Trophoblast cell (in vitro differentiated cells and primary cell): ENCODE measurements at regions not wholly inside any gene's neighbourhood (a gene's known extent, or its start where the extent isn't known, plus 50 kb on each side); places are given as distances from the start of the nearest gene placed in this dataset.

Source experiments
- DNase-seq, 2 donors: peaks; one replicate each; pipeline ENCODE4 v3.0.0-alpha.2; 2016
- H2AFZ ChIP-seq: 2 replicates; pipeline ENCODE4 v1.6.1; 2013; ENCODE audit warnings: low read length, moderate library complexity, mild to moderate bottlenecking; ENCODE audit not compliant: insufficient read depth, poor library complexity
- H2AK5ac ChIP-seq: 2 replicates; pipeline ENCODE4 v1.6.1; 2013; ENCODE audit warnings: mild to moderate bottlenecking, low read length
- H2BK120ac ChIP-seq: 2 replicates; pipeline ENCODE4 v1.6.1; 2013; ENCODE audit warnings: low read length, mild to moderate bottlenecking, moderate library complexity; ENCODE audit not compliant: insufficient read depth, poor library complexity
- H2BK12ac ChIP-seq: 2 replicates; pipeline ENCODE4 v1.6.1; 2013; ENCODE audit warnings: mild to moderate bottlenecking, low read length, moderate library complexity
- H2BK5ac ChIP-seq: 2 replicates; pipeline ENCODE4 v1.6.1; 2013; ENCODE audit warnings: low read length, low read depth, moderate library complexity, mild to moderate bottlenecking; ENCODE audit not compliant: poor library complexity
- H3K14ac ChIP-seq: 2 replicates; pipeline ENCODE4 v1.6.1; 2013; ENCODE audit warnings: mild to moderate bottlenecking, low read length
- H3K18ac ChIP-seq: 2 replicates; pipeline ENCODE4 v1.6.1; 2013; ENCODE audit warnings: mild to moderate bottlenecking, low read length
- H3K23ac ChIP-seq: 2 replicates; pipeline ENCODE4 v1.6.1; 2013; ENCODE audit warnings: low read length
- H3K27ac ChIP-seq: 2 replicates; pipeline ENCODE4 v1.5.1; 2013; ENCODE audit warnings: low read depth, mild to moderate bottlenecking, inconsistent platforms, low read length, moderate library complexity
- H3K27me3 ChIP-seq: 2 replicates; pipeline ENCODE4 v1.6.1; 2013; ENCODE audit warnings: inconsistent platforms, mild to moderate bottlenecking, low read length, moderate library complexity; ENCODE audit not compliant: insufficient read depth
- H3K36me3 ChIP-seq, 2 experiments: 1 replicate in 1 of 2; 2 replicates in 1 of 2; pipeline ENCODE4 v1.6.1; 2013; ENCODE audit warnings: low read length in 2 of 2, mild to moderate bottlenecking in 2 of 2, moderate library complexity in 1 of 2; ENCODE audit not compliant: insufficient read depth in 2 of 2, control insufficient read depth in 1 of 2
- H3K4ac ChIP-seq: 2 replicates; pipeline ENCODE4 v1.6.1; 2013; ENCODE audit warnings: low read depth, mild to moderate bottlenecking, low read length, moderate library complexity
- H3K4me1 ChIP-seq, 2 experiments: 1 replicate in 1 of 2; 2 replicates in 1 of 2; pipeline ENCODE4 v1.6.1; 2013; ENCODE audit warnings: low read length in 2 of 2, mild to moderate bottlenecking in 2 of 2, moderate library complexity in 1 of 2; ENCODE audit not compliant: insufficient read depth in 2 of 2, control insufficient read depth in 1 of 2
- H3K4me2 ChIP-seq: 2 replicates; pipeline ENCODE4 v1.6.1; 2013; ENCODE audit warnings: inconsistent platforms, mild to moderate bottlenecking, low read length, moderate library complexity
- H3K4me3 ChIP-seq: 2 replicates; pipeline ENCODE4 v1.5.1; 2013; ENCODE audit warnings: mild to moderate bottlenecking, low read depth, low read length, inconsistent platforms
- H3K79me1 ChIP-seq: one replicate; pipeline ENCODE4 v1.6.1; 2013; ENCODE audit warnings: low read length
- H3K79me2 ChIP-seq: 2 replicates; pipeline ENCODE4 v1.6.1; 2013; ENCODE audit warnings: low read length, mild to moderate bottlenecking; ENCODE audit not compliant: control insufficient read depth, insufficient read depth, poor library complexity
- H3K9ac ChIP-seq: 2 replicates; pipeline ENCODE4 v1.6.1; 2013; ENCODE audit warnings: mild to moderate bottlenecking, low read length
- H3K9me3 ChIP-seq: 2 replicates; pipeline ENCODE4 v1.6.1; 2013; ENCODE audit warnings: low read depth, mild to moderate bottlenecking, control low read depth, inconsistent platforms, low read length; ENCODE audit not compliant: insufficient read depth
- H4K12ac ChIP-seq: 2 replicates; pipeline ENCODE4 v1.6.1; 2013; ENCODE audit warnings: low read depth, mild to moderate bottlenecking, low read length, moderate library complexity
- H4K8ac ChIP-seq: 2 replicates; pipeline ENCODE4 v1.6.1; 2013; ENCODE audit warnings: low read depth, mild to moderate bottlenecking, low read length, moderate library complexity
- H4K91ac ChIP-seq: one replicate; pipeline ENCODE4 v1.6.1; 2013; ENCODE audit warnings: low read depth, mild to moderate bottlenecking, low read length, moderate library complexity
- WGBS: extraction: QIAGEN DNeasy Blood & Tissue Kit; methylation state at CpG from one replicate; pipeline ENCODE4 v1.1.7; 2013; ENCODE audit warnings: missing lambda C conversion rate; ENCODE audit not compliant: insufficient read length, insufficient coverage; ENCODE audit errors: extremely low coverage; 5-methylcytosine and 5-hydroxymethylcytosine counted together

GRCh38 chr5:63803165-63803564 lies 159.1 kb downstream of the HTR1A start:
- no peak overlapping the region for H3K4me3 ChIP-seq
- no peak overlapping the region for H3K4ac ChIP-seq
- no peak overlapping the region for H4K8ac ChIP-seq
- H4K12ac ChIP-seq: no peak overlapping the region
- no peak overlapping the region for H3K4me2 ChIP-seq
- H2AFZ ChIP-seq: no peak overlapping the region
- no peak overlapping the region for H3K18ac ChIP-seq
- no peak overlapping the region for H2AK5ac ChIP-seq
- no peak overlapping the region for H3K27ac ChIP-seq
- H3K36me3 ChIP-seq: no peaks in the 10 kb centered on the region
- H2BK5ac ChIP-seq: no peak overlapping the region
- no peaks in the 10 kb centered on the region for H3K79me2 ChIP-seq
- no peak for DNase-seq
- no peaks in the 10 kb centered on the region for H3K27me3 ChIP-seq
- no peak overlapping the region for H4K91ac ChIP-seq
- H2BK12ac ChIP-seq: no peak overlapping the region
- H2BK120ac ChIP-seq: no peak overlapping the region
- H3K9me3 ChIP-seq: no peaks in the 10 kb centered on the region
- no peak overlapping the region for H3K23ac ChIP-seq
- no CpG with 5 or more reads among the region's 1 CpG for WGBS
- H3K4me1 ChIP-seq: no peaks in the 10 kb centered on the region
- no peak overlapping the region for H3K9ac ChIP-seq
- no peak overlapping the region for H3K14ac ChIP-seq
- no peaks in the 10 kb centered on the region for H3K79me1 ChIP-seq

- no peak overlapping the region for H3K4me3 ChIP-seq
- H3K4me2 ChIP-seq: no peak overlapping the region
- H3K9me3 ChIP-seq: peaks cover 7% of the 10 kb centered on the region
- H3K4me1 ChIP-seq: no peaks in the 10 kb centered on the region
- no peaks in the 10 kb centered on the region for H3K36me3 ChIP-seq
- no peaks in the 10 kb centered on the region for H3K27me3 ChIP-seq
- H3K79me1 ChIP-seq: no peaks in the 10 kb centered on the region
- H3K14ac ChIP-seq: no peak overlapping the region
- H4K8ac ChIP-seq: no peak overlapping the region
- H2AFZ ChIP-seq: no peak overlapping the region
- H2BK12ac ChIP-seq: no peak overlapping the region
- no peak for DNase-seq
- no CpG with 5 or more reads among the region's 2 CpGs for WGBS
- H3K27ac ChIP-seq: no peak overlapping the region
- H3K9ac ChIP-seq: no peak overlapping the region
- no peak overlapping the region for H3K4ac ChIP-seq
- H2BK5ac ChIP-seq: no peak overlapping the region
- no peak overlapping the region for H3K23ac ChIP-seq
- no peak overlapping the region for H4K12ac ChIP-seq
- H2AK5ac ChIP-seq: no peak overlapping the region
- H3K79me2 ChIP-seq: no peaks in the 10 kb centered on the region
- H2BK120ac ChIP-seq: no peak overlapping the region
- H3K18ac ChIP-seq: no peak overlapping the region
- no peak overlapping the region for H4K91ac ChIP-seq
Observed at GRCh38 chr5:63794979-63795378, 167.3 kb downstream of the HTR1A start.

- Histone ChIP-seq H2BK12ac (no peak overlapping the region), H2AK5ac (no peak overlapping the region), H3K36me3 (no peaks in the 10 kb centered on the region), H3K4me1 (no peaks in the 10 kb centered on the region), H4K8ac (no peak overlapping the region), H3K79me1 (no peaks in the 10 kb centered on the region), H3K4ac (no peak overlapping the region), H3K4me2 (no peak overlapping the region), H3K27ac (no peak overlapping the region), H3K18ac (no peak overlapping the region), H2BK5ac (no peak overlapping the region), H2AFZ (no peak overlapping the region), H3K79me2 (no peaks in the 10 kb centered on the region), H4K91ac (no peak overlapping the region), H3K4me3 (no peak overlapping the region), H2BK120ac (no peak overlapping the region), H3K9ac (no peak overlapping the region), H3K14ac (no peak overlapping the region), H3K23ac (no peak overlapping the region), H4K12ac (no peak overlapping the region), H3K9me3 (peaks cover 7% of the 10 kb centered on the region), H3K27me3 (no peaks in the 10 kb centered on the region)
- no peak for DNase-seq
Observed at GRCh38 chr5:63794296-63794695, 167.9 kb downstream of the HTR1A start.

GRCh38 chr5:63774939-63775338 lies 187.3 kb downstream of the HTR1A start:
- Histone ChIP-seq H3K4me2 (no peak overlapping the region), H2BK5ac (no peak overlapping the region), H3K9ac (no peak overlapping the region), H4K91ac (no peak overlapping the region), H3K14ac (no peak overlapping the region), H3K4me1 (no peaks in the 10 kb centered on the region), H3K36me3 (no peaks in the 10 kb centered on the region), H3K9me3 (no peaks in the 10 kb centered on the region), H3K4ac (no peak overlapping the region), H3K79me2 (no peaks in the 10 kb centered on the region), H3K23ac (no peak overlapping the region), H2AK5ac (no peak overlapping the region), H2BK120ac (no peak overlapping the region), H3K4me3 (no peak overlapping the region), H3K27ac (no peak overlapping the region), H2BK12ac (no peak overlapping the region), H4K8ac (no peak overlapping the region), H3K27me3 (no peaks in the 10 kb centered on the region), H4K12ac (no peak overlapping the region), H3K79me1 (no peaks in the 10 kb centered on the region), H2AFZ (no peak overlapping the region), H3K18ac (no peak overlapping the region)
- WGBS: no CpG with 5 or more reads among the region's 1 CpG
- no peak for DNase-seq
